ENCODE measurements at regions not wholly inside any gene's neighbourhood (a gene's known extent, or its start where the extent isn't known, plus 50 kb on each side); places are given as distances from the start of the nearest gene placed in this dataset.
A peak's percentile ranks its signal among the peaks of the same experiment; 100 is the strongest.

DNA sequence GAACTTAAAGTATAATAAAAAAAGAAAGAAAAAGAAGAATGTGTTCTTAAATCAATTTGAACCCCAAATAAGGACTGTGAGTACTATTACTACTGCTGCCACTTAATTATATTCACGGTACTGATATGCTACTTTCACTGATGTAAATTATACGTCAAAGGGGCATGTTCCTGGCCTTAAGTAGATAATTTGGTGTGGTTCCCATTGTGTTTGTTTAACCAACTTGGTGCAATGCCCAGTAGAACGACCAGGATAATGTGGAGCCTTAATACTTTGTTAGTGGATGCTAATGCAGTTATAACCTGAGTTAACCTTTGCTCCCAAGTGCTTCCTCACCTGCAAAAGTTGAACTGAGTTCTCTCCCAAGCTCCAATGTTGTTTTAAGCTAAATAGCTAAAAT, 142.0 kb downstream of the NR4A2 start:
- no peak for TF ChIP-seq ZFX (IDR thresholded peaks at IDR 0.05; ENCODE audit: borderline replicate concordance)
- TF ChIP-seq, protein P1, sequence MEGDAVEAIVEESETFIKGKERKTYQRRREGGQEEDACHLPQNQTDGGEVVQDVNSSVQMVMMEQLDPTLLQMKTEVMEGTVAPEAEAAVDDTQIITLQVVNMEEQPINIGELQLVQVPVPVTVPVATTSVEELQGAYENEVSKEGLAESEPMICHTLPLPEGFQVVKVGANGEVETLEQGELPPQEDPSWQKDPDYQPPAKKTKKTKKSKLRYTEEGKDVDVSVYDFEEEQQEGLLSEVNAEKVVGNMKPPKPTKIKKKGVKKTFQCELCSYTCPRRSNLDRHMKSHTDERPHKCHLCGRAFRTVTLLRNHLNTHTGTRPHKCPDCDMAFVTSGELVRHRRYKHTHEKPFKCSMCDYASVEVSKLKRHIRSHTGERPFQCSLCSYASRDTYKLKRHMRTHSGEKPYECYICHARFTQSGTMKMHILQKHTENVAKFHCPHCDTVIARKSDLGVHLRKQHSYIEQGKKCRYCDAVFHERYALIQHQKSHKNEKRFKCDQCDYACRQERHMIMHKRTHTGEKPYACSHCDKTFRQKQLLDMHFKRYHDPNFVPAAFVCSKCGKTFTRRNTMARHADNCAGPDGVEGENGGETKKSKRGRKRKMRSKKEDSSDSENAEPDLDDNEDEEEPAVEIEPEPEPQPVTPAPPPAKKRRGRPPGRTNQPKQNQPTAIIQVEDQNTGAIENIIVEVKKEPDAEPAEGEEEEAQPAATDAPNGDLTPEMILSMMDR (IDR thresholded peaks at IDR 0.05), result no peak
- H3K27ac ChIP-seq, result no peak overlapping the region

- H3K27ac ChIP-seq, result no peak overlapping the region
- TF ChIP-seq, protein P1 (IDR thresholded peaks at IDR 0.05), result no peak
- TF ChIP-seq ZFX (IDR thresholded peaks at IDR 0.05; ENCODE audit: borderline replicate concordance), result no peak
These were observed 142.9 kb downstream of the NR4A2 start for GRCh38 chr2:156189584-156189983.

DNA sequence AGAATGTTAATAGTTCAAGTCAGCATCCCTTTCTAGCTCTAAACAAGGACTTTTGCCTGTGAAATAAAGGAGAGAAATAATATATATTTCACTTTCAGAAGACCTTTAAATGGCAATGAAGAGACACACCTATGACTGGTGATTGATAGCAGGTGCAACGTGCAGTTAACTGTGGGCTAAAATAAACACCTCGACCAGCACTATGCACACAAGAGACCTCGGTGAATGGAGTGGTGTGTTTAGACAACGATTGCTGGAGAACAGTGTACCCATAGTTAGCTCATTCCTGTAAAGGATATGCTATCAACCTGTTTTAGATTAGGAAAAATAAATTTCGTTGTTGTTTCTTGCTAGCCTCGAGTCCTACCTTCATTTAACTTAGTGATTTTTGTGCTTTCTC, 143.4 kb downstream of the NR4A2 start:
- H3K27ac ChIP-seq, result no peak overlapping the region
- TF ChIP-seq, protein P1 (IDR thresholded peaks at IDR 0.05), result no peak
- no peak for TF ChIP-seq ZFX (IDR thresholded peaks at IDR 0.05; ENCODE audit: borderline replicate concordance)

GRCh38 chr2:156182132-156182531, 150.4 kb downstream of the NR4A2 start:
- H3K27ac ChIP-seq, result peak overlapping the region; percentile 87
- no peak for TF ChIP-seq ZFX (IDR thresholded peaks at IDR 0.05; ENCODE audit: borderline replicate concordance)
- TF ChIP-seq, protein P1 (IDR thresholded peaks at IDR 0.05), result no peak

- peak overlapping the region; percentile 87 for H3K27ac ChIP-seq
- TF ChIP-seq, protein P1 (IDR thresholded peaks at IDR 0.05), result no peak
- no peak for TF ChIP-seq ZFX (IDR thresholded peaks at IDR 0.05; ENCODE audit: borderline replicate concordance)
These were observed 151.3 kb downstream of the NR4A2 start for GRCh38 chr2:156181208-156181607.

DNA sequence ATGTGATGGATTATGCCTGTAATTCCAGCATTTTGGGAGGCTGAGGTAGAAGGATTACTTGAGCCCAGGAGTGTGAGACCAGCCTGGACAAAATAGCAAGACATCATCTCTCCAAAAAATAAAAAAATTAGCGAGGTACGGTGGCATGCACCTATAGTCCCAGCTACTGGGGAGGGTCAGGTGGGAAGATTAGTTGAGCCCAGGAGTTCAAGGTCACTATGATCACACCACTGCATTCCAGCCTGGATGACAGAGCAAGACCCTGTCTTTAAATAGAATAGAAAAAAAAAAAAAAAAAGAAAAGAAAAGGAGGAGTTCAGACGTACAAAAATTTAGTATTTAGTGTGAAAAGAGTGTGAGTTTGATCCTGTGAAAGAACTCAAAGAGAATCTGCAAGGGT, 154.9 kb downstream of the NR4A2 start:
- no peak for TF ChIP-seq ZFX (IDR thresholded peaks at IDR 0.05; ENCODE audit: borderline replicate concordance)
- TF ChIP-seq, protein P1 (IDR thresholded peaks at IDR 0.05), result no peak
- H3K27ac ChIP-seq, result no peak overlapping the region

- TF ChIP-seq, protein P1 (IDR thresholded peaks at IDR 0.05), result no peak
- no peak for TF ChIP-seq ZFX (IDR thresholded peaks at IDR 0.05; ENCODE audit: borderline replicate concordance)
- no peak overlapping the region for H3K27ac ChIP-seq
These were observed 156.6 kb downstream of the NR4A2 start for GRCh38 chr2:156175946-156176345.
